GM04504 (cell line): ENCODE measurements at regions not wholly inside any gene's neighbourhood (a gene's known extent, or its start where the extent isn't known, plus 50 kb on each side); places are given as distances from the start of the nearest gene placed in this dataset.

Experiments used
- DNase-seq: peaks from one replicate; pipeline ENCODE4 v3.0.0-alpha.2; 2012; ENCODE audit warnings: low read depth

GRCh38 chr1:209266590-209267205 lies 316.8 kb upstream of the CAMK1G start:
- DNase-seq: no peak

GRCh38 chr1:209267968-209268367 lies 315.5 kb upstream of the CAMK1G start:
- DNase-seq: no peak

GRCh38 chr1:209268479-209268878 lies 315.0 kb upstream of the CAMK1G start:
- no peak for DNase-seq

- no peak for DNase-seq
Measured at GRCh38 chr1:209276321-209276720, 307.2 kb upstream of the CAMK1G start.

GRCh38 chr1:209277662-209278061 lies 305.9 kb upstream of the CAMK1G start:
- no peak for DNase-seq

DNA sequence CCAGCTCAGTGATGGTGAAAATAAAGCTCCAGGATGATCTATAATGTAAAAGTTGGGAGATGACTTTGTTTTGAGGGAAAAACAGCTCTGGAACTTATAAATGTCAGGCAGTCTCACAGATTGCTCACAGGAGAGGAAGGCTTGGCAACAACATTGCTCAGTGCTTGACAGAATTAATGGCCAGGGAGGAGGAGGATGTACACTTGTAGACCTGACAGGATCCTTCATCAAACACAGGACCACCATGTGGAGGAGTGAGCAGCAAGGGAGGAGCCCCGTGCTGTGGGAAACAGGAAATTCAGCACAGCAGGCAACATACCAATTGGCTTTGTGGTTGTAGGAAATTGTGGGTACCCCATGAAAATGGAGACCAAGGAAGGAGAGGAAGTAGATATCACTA lies 291.8 kb upstream of the CAMK1G start:
- no peak for DNase-seq

GRCh38 chr1:209302779-209303568 lies 280.5 kb upstream of the CAMK1G start:
- no peak for DNase-seq

DNA sequence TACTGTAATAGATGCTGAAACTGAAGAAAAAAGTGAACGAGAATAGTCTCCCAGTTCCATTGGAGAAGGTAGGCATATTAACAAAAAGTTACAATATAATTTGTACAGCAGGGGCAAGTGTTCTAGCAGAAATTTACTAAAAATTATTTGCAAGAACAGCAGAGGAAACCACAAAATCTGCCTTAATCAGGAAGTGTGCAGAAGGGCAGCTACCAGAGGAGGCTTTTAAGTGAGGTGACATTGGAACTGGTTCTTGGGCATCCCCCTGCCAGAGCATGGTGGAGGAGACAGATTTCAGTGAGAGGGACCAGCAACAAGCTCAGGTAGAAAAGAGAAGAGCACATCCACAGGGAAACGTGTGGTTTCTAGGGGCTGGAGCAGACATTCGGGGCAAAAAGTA lies 279.3 kb upstream of the CAMK1G start:
- no peak for DNase-seq

- DNase-seq: no peak
Measured at GRCh38 chr1:209305221-209305954, 278.1 kb upstream of the CAMK1G start.

DNA sequence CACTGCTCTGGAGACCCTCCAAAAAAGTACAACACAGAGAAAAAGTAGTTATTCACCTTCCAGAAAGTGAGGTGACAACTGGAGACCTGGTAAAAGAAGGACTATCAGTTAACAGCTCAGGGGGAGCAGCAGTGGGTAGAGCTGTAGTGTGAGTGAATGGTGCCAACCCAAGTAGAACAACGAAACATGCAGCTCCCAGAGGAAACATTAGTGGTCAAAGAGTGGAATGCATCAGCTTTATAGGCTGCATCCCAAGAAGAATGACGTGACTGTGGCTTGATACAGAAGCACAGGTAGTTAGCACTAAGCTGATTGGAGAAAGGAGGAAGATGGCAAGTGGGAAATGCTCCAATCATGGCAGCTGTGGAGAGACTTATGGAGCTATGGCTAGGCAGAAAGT lies 275.7 kb upstream of the CAMK1G start:
- no peak for DNase-seq

- no peak for DNase-seq
Measured at GRCh38 chr1:209309198-209309597, 274.3 kb upstream of the CAMK1G start.

GRCh38 chr1:209311770-209312169 lies 271.7 kb upstream of the CAMK1G start:
- no peak for DNase-seq

GRCh38 chr1:209316929-209317328 lies 266.6 kb upstream of the CAMK1G start:
- DNase-seq: no peak

DNA sequence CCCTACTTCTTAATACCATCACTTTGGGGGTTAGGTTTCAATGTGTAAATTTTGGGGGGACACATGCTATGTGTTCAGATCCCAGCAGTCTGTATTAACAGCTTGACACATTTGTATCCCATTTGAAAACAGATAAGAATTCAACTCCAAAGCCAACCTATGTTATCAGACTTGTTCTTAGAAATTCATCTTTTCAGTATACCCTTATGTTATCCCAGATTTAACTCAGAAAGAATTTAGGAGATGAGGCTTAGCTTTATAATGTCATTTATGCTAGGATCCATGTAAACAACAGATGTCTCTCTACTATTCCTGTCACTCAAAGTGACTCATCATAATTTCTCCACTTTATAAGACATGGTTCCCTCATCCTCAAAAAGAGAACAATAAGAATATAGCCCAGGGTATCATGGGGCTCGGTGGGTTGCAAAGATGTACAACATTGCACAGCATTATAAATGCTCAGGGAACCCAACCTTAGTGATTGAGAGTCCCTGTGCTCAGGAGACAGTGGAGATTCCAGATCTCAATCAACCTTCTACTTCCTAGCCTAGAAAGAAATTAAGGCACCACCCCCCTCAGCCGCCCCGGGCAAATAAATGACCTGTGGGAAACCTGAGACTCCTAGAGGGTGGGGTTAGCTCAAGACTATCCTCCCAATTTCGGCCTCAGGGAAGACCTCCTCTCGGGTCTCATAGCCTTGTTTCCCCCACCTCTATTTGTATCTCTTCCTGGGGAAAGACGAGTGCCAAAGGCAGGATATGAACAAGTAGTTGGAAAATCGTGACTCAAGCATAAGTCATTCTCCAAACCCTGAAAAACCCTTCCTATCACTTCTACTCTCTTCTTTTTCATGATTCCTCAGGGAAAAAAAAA lies 265.1 kb upstream of the CAMK1G start:
- DNase-seq: no peak

GRCh38 chr1:209319057-209319432 lies 264.5 kb upstream of the CAMK1G start:
- DNase-seq: no peak

DNA sequence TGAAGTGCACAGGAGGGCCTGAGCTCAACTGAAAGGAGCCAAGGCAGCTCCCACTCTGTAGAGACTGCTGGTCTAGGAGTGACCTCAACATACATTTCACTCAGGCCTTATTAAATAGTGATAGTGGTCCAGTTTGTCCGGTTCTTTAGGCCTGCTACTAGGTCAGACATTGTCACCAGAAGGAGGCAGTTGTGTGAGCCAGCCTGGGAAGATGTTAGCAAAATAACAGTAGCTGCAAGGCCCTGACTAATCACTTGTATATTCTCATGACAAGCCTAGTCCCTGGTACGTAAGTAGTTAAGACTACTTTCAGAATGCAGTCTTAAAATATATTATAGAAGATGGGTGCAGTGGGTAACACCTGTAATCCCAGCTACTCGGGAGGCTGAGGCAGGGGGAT lies 264.0 kb upstream of the CAMK1G start:
- no peak for DNase-seq

DNA sequence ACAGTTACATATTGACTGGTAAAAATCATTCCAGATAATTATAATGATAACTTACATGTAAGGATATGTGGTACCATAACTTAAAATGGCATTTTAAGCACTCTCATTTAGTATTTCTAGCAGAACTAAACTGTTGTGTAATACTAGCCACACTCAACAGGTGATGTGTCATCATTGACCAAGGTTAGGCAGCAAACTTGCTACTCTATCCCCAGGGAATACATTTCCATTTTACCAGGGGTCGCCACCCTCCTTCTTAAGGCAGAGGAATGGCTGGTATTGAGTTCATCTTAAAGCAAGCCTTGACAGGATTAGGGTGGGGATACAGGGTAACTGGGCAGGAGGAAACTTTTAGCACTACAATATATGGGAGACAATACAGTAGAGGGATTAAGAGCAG lies 259.8 kb upstream of the CAMK1G start:
- no peak for DNase-seq

- DNase-seq: no peak
Measured at GRCh38 chr1:209324901-209325871, 258.3 kb upstream of the CAMK1G start.

GRCh38 chr1:209326076-209326475 lies 257.4 kb upstream of the CAMK1G start:
- DNase-seq: no peak

DNA sequence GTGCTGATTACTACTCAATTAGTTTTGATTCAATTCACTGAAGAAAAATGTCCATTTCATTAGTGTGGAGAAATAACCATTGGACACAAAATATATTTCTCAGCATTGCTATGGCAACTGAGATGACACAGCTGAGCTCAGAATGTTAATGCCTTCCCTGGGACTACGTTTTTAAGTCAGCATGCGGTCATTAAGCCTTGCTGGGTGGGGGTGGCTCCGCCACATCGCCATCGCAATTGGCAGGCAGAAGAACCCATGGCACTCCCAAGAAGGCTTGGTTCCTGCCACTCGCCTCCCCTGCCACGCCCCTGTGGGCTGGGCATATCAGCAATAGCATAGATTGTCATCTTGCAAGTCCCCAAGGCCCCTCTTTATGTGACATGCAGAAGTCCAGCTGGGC lies 256.7 kb upstream of the CAMK1G start:
- no peak for DNase-seq

DNA sequence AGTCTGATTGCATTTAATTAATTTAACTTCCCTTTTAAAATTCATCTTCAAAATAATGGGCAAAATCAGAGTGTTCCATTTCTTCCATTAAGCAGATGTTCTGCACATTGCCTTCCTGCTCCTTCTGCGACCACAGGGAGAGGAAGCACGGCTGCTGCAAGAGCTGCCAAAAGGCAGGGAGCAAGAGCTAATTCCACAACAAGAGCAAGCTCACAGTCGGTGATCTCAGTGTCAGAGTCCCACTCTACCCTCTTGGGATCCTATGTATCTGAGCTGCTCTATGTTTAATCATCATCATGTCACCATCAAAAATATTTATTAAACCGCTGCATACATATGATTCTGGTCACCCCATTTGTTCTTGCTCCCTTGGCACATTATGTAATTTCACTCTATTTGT lies 255.3 kb upstream of the CAMK1G start:
- DNase-seq: no peak
